ENCODE measurements at regions not wholly inside any gene's neighbourhood (a gene's known extent, or its start where the extent isn't known, plus 50 kb on each side); places are given as distances from the start of the nearest gene placed in this dataset.

DNA sequence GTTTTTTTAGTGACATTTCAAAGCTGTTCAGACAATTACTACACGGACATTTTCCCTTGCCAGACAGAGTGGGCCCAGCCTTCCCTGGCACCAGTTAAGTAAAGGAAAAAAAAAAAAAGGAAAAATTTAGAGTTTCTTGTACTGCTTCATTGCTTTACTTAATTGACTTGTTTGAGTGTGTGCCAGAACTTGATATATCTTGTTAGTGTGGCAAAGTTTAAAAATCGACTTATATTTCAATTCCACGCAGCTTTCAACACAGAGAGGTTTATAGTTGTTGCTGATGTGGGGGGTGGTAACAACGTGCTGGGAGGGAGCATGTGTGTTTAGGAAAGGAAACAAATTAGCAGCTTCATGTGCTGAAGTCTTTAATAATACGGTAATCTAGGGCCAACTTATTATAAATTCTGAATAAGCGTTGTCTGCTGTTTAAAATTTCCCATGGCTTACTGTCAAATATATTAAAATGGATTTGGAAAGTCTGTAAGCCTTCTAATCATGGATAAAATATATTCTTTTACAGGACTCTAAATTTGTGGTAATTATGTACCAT is 1104.6 kb downstream of the SORCS3 start:
- TF ChIP-seq, protein P1, sequence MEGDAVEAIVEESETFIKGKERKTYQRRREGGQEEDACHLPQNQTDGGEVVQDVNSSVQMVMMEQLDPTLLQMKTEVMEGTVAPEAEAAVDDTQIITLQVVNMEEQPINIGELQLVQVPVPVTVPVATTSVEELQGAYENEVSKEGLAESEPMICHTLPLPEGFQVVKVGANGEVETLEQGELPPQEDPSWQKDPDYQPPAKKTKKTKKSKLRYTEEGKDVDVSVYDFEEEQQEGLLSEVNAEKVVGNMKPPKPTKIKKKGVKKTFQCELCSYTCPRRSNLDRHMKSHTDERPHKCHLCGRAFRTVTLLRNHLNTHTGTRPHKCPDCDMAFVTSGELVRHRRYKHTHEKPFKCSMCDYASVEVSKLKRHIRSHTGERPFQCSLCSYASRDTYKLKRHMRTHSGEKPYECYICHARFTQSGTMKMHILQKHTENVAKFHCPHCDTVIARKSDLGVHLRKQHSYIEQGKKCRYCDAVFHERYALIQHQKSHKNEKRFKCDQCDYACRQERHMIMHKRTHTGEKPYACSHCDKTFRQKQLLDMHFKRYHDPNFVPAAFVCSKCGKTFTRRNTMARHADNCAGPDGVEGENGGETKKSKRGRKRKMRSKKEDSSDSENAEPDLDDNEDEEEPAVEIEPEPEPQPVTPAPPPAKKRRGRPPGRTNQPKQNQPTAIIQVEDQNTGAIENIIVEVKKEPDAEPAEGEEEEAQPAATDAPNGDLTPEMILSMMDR (IDR thresholded peaks at IDR 0.05) = no peak
- TF ChIP-seq POLR2A (IDR thresholded peaks at IDR 0.05) = no peak

Measured in lower leg skin (tissue), 3 donors.